Glomerular endothelial cell (primary cell): ENCODE measurements at regions not wholly inside any gene's neighbourhood (a gene's known extent, or its start where the extent isn't known, plus 50 kb on each side); places are given as distances from the start of the nearest gene placed in this dataset.
"Not testable (repeated sequence)": the region's sequence is repeated elsewhere in the genome, so short reads cannot be mapped to it uniquely, and the experiment has no call there.

Source experiments
- DNase-seq: peaks from one replicate; pipeline ENCODE4 v3.0.0-alpha.2; 2011; ENCODE audit warnings: low read depth, low spot score; ENCODE audit errors: extremely low read depth

- DNase-seq, result no peak
Measured at GRCh38 chr1:222941425-222941824, 126.6 kb downstream of the DISP1 start.

GRCh38 chr1:222946436-222946835 is 131.6 kb downstream of the DISP1 start:
- no peak for DNase-seq

GRCh38 chr1:222948079-222948478 is 133.2 kb downstream of the DISP1 start:
- DNase-seq, result no peak

GRCh38 chr1:222950892-222951291 is 136.1 kb downstream of the DISP1 start:
- no peak for DNase-seq

- no peak for DNase-seq
Measured at GRCh38 chr1:222953585-222953984, 138.7 kb downstream of the DISP1 start.

- DNase-seq, result no peak
Measured at GRCh38 chr1:222955964-222956363, 141.1 kb downstream of the DISP1 start.

- no peak for DNase-seq
Measured at GRCh38 chr1:222956601-222957000, 141.8 kb downstream of the DISP1 start.

- no peak for DNase-seq
Measured at GRCh38 chr1:222967466-222968240, 152.8 kb downstream of the DISP1 start.

- DNase-seq, result no peak
Measured at GRCh38 chr1:222970040-222970439, 155.2 kb downstream of the DISP1 start.

GRCh38 chr1:222970711-222971110 is 155.9 kb downstream of the DISP1 start:
- DNase-seq, result no peak

- DNase-seq, result no peak
Measured at GRCh38 chr1:222971146-222971545, 156.3 kb downstream of the DISP1 start.

- no peak for DNase-seq
Measured at GRCh38 chr1:222973561-222973960, 158.7 kb downstream of the DISP1 start.

GRCh38 chr1:222974496-222974895 is 159.7 kb downstream of the DISP1 start:
- no peak for DNase-seq

GRCh38 chr1:222975472-222976122 is 160.8 kb downstream of the DISP1 start:
- no peak for DNase-seq

GRCh38 chr1:222976453-222976852 is 161.6 kb downstream of the DISP1 start:
- no peak for DNase-seq

- DNase-seq, result not testable (repeated sequence)
Measured at GRCh38 chr1:222977294-222977693, 162.5 kb downstream of the DISP1 start.

GRCh38 chr1:222979561-222979960 is 163.5 kb downstream of the TLR5 start:
- DNase-seq, result no peak

- no peak for DNase-seq
Measured at GRCh38 chr1:222987674-222988076, 155.4 kb downstream of the TLR5 start.

GRCh38 chr1:222989443-222989842 is 153.6 kb downstream of the TLR5 start:
- no peak for DNase-seq

- DNase-seq, result no peak
Measured at GRCh38 chr1:222991177-222991576, 151.9 kb downstream of the TLR5 start.

GRCh38 chr1:222991908-222992307 is 151.1 kb downstream of the TLR5 start:
- no peak for DNase-seq

- peak; percentile 58 for DNase-seq
Measured at GRCh38 chr1:222994511-222995235, 148.4 kb downstream of the TLR5 start.
